ENCODE measurements at regions not wholly inside any gene's neighbourhood (a gene's known extent, or its start where the extent isn't known, plus 50 kb on each side); places are given as distances from the start of the nearest gene placed in this dataset.

GRCh38 chr2:575030-575726, 102.0 kb downstream of the TMEM18 start:
- Histone ChIP-seq H3K27ac (ENCODE audit: control insufficient read depth, insufficient read depth) (no peak overlapping the region), H3K4me2 (ENCODE audit: control insufficient read depth, insufficient read depth) (no peak overlapping the region), H3K79me2 (ENCODE audit: control insufficient read depth, insufficient read depth, low read length) (no peaks in the 10 kb centered on the region), H3K36me3 (ENCODE audit: control insufficient read depth in 2 of 2, insufficient read depth in 2 of 2, low read length in 1 of 2) (no peaks in the 10 kb centered on the region), H3K27me3 (replicated peaks in 1 of 2; ENCODE audit: control insufficient read depth in 2 of 2, insufficient read depth in 2 of 2, low read length in 1 of 2) (no peaks in the 10 kb centered on the region), H2AFZ (ENCODE audit: control insufficient read depth, low read depth, low read length) (no peak overlapping the region), H3K9ac (ENCODE audit: control insufficient read depth, insufficient read depth, low read length) (no peak overlapping the region), H3K4me1 (ENCODE audit: control insufficient read depth, insufficient read depth, low read length) (no peaks in the 10 kb centered on the region), H3K4me3 (no peak overlapping the region), H3K9me3 (replicated peaks; ENCODE audit: control insufficient read depth, insufficient read depth, low read length) (peaks cover 2% of the 10 kb centered on the region; the same call in 2 of the 3 replicates), H4K20me1 (ENCODE audit: control insufficient read depth, insufficient read depth) (no peaks in the 10 kb centered on the region)
- 12% methylated on average over 14 of the region's 14 CpGs for WGBS (ENCODE audit: insufficient coverage, insufficient replicate concordance, low lambda C conversion rate, missing lambda C conversion rate)
- no TSS peak for BruUV-seq (replicated peaks)
- SMC1A ChIA-PET (ENCODE audit: uncharacterized antibody, unreplicated experiment) = interaction anchor here (0.6 kb wide), 2 partner anchors 142 to 381 kb away, joined by 3 read pairs; no protein-coding TSS in a partner anchor
- no peak for FAIRE-seq
- CTCF ChIA-PET = no interaction called here
- ATAC-seq = no peak
- TF ChIP-seq PAX5 (IDR thresholded peaks at IDR 0.05; ENCODE audit: borderline replicate concordance, low read depth, low read length) (no peak), PAX8 (IDR thresholded peaks at IDR 0.05) (no peak)
- intact Hi-C loops (cut with micrococcal nuclease; ENCODE audit: unreplicated experiment) (no loop called here), in situ Hi-C loops (cut with MboI) (no loop called here)
- no peak for DNase-seq (ENCODE audit: low read depth, low spot score)
- POLR2A ChIA-PET = no interaction called here
- RAD21 ChIA-PET (ENCODE audit: unreplicated experiment) = no interaction called here

GRCh38 chr2:573805-574392, 103.3 kb downstream of the TMEM18 start:
- no peaks in the 10 kb centered on the region for H3K79me2 ChIP-seq (ENCODE audit: control insufficient read depth, insufficient read depth, low read length)
- intact Hi-C loops (cut with micrococcal nuclease; ENCODE audit: unreplicated experiment) (no loop called here), in situ Hi-C loops (cut with MboI) (no loop called here)
- CTCF ChIA-PET = no interaction called here
- POLR2A ChIA-PET = no interaction called here
- no peak overlapping the region for H3K9ac ChIP-seq (ENCODE audit: control insufficient read depth, insufficient read depth, low read length)
- H3K27ac ChIP-seq (ENCODE audit: control insufficient read depth, insufficient read depth) = no peak overlapping the region
- 58% methylated on average over 6 of the region's 6 CpGs for WGBS (ENCODE audit: insufficient coverage, insufficient replicate concordance, low lambda C conversion rate, missing lambda C conversion rate)
- ATAC-seq (no peak), FAIRE-seq (no peak), DNase-seq (ENCODE audit: low read depth, low spot score) (no peak)
- BruUV-seq (replicated peaks) = no TSS peak
- H3K9me3 ChIP-seq (replicated peaks; ENCODE audit: control insufficient read depth, insufficient read depth, low read length) = peaks cover 2% of the 10 kb centered on the region; the same call in 2 of the 3 replicates
- no peak overlapping the region for H2AFZ ChIP-seq (ENCODE audit: control insufficient read depth, low read depth, low read length)
- no peaks in the 10 kb centered on the region for H3K27me3 ChIP-seq (replicated peaks in 1 of 2; ENCODE audit: control insufficient read depth in 2 of 2, insufficient read depth in 2 of 2, low read length in 1 of 2)
- no peak overlapping the region for H3K4me3 ChIP-seq
- RAD21 ChIA-PET (ENCODE audit: unreplicated experiment) = no interaction called here
- SMC1A ChIA-PET (ENCODE audit: uncharacterized antibody, unreplicated experiment) = no interaction called here
- H3K4me2 ChIP-seq (ENCODE audit: control insufficient read depth, insufficient read depth) = no peak overlapping the region
- no peaks in the 10 kb centered on the region for H4K20me1 ChIP-seq (ENCODE audit: control insufficient read depth, insufficient read depth)
- no peaks in the 10 kb centered on the region for H3K36me3 ChIP-seq (ENCODE audit: control insufficient read depth in 2 of 2, insufficient read depth in 2 of 2, low read length in 1 of 2)
- H3K4me1 ChIP-seq (ENCODE audit: control insufficient read depth, insufficient read depth, low read length) = no peaks in the 10 kb centered on the region
- TF ChIP-seq NRF1 (conservative IDR thresholded peaks at IDR 0.05; ENCODE audit: low read depth, low read length) = no peak
- TF ChIP-seq PKNOX1 (IDR thresholded peaks at IDR 0.05) = no peak
- no peak for TF ChIP-seq NBN (IDR thresholded peaks at IDR 0.05)
- TF ChIP-seq ETV6 (conservative IDR thresholded peaks at IDR 0.05 in 1 of 2, IDR thresholded peaks at IDR 0.05 in 1 of 2; ENCODE audit: borderline replicate concordance in 1 of 2, low read depth in 1 of 2) = no peak
- no peak for TF ChIP-seq ZNF274 (IDR thresholded peaks at IDR 0.05; ENCODE audit: insufficient read depth, insufficient read length)
- TF ChIP-seq ATF2 (IDR thresholded peaks at IDR 0.05; ENCODE audit: low read length) = no peak
- TF ChIP-seq MEF2A (IDR thresholded peaks at IDR 0.05; ENCODE audit: insufficient read depth, low read depth, low read length) = no peak
- TF ChIP-seq IRF4 (IDR thresholded peaks at IDR 0.05; ENCODE audit: low read depth, low read length) = no peak
- no peak for TF ChIP-seq POLR2AphosphoS2 (IDR thresholded peaks at IDR 0.05; ENCODE audit: low read depth, low read length)
- no peak for TF ChIP-seq NR2C2 (IDR thresholded peaks at IDR 0.05; ENCODE audit: borderline replicate concordance, control insufficient read depth, insufficient read length, low read depth)
- TF ChIP-seq KLF5 (IDR thresholded peaks at IDR 0.05; ENCODE audit: partially characterized antibody) = no peak
- no peak for TF ChIP-seq ASH2L (IDR thresholded peaks at IDR 0.05; ENCODE audit: borderline replicate concordance, low read depth)
- TF ChIP-seq ESRRA (IDR thresholded peaks at IDR 0.05; ENCODE audit: low read length) = no peak
- TF ChIP-seq CHD2 (IDR thresholded peaks at IDR 0.05; ENCODE audit: borderline replicate concordance, low read depth, low read length) = no peak

Data from GM12878 (cell line).